ENCODE measurements at regions not wholly inside any gene's neighbourhood (a gene's known extent, or its start where the extent isn't known, plus 50 kb on each side); places are given as distances from the start of the nearest gene placed in this dataset.
A peak's percentile ranks its signal among the peaks of the same experiment; 100 is the strongest.

DNA sequence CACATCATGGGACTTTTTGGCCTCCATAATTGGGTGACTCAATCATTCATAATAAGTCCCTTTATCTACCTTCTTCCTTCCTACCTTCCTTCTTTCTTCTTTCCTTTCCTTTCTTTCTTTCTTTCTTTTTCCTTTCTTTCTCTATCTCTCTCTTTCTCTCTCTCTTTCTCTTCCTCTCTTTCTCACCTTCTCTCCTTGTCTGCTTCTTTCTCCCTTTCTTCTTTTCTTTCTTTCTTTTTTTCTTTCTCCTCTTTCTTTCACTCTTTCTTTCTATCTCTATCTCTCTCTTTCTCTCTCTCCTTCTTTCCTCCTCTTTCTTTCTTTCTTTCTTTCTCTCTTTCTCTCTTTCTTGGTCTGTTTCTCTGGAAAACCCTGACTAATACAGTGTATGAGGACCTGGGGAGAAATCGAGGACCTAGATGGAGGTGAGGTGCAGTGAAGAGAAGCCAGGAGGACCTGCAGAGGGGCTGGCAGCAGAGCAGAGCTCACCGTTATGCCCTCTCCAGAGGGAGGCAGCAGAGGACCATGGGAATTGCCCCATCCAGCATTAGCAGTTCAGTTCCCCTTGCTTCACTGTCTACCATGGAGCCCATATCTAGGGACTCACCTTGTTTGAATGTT lies 52.7 kb upstream of the BTRC start:
- TF ChIP-seq POLR2A (IDR thresholded peaks at IDR 0.05; ENCODE audit: low read depth, low read length) (no peak), POLR2AphosphoS5 (IDR thresholded peaks at IDR 0.05; ENCODE audit: insufficient read depth, low read depth, low read length) (no peak), EZH2 (IDR thresholded peaks at IDR 0.05; ENCODE audit: borderline replicate concordance, low read depth, low read length, severe bottlenecking) (no peak), MYC (IDR thresholded peaks at IDR 0.05; ENCODE audit: low read depth, low read length) (no peak), GATA2 (IDR thresholded peaks at IDR 0.05; ENCODE audit: insufficient read depth, insufficient read length, low read depth, low read length) (no peak)
- TF ChIP-seq, protein P1, sequence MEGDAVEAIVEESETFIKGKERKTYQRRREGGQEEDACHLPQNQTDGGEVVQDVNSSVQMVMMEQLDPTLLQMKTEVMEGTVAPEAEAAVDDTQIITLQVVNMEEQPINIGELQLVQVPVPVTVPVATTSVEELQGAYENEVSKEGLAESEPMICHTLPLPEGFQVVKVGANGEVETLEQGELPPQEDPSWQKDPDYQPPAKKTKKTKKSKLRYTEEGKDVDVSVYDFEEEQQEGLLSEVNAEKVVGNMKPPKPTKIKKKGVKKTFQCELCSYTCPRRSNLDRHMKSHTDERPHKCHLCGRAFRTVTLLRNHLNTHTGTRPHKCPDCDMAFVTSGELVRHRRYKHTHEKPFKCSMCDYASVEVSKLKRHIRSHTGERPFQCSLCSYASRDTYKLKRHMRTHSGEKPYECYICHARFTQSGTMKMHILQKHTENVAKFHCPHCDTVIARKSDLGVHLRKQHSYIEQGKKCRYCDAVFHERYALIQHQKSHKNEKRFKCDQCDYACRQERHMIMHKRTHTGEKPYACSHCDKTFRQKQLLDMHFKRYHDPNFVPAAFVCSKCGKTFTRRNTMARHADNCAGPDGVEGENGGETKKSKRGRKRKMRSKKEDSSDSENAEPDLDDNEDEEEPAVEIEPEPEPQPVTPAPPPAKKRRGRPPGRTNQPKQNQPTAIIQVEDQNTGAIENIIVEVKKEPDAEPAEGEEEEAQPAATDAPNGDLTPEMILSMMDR (IDR thresholded peaks at IDR 0.05; ENCODE audit: extremely low read depth in 1 of 2, insufficient read depth in 1 of 2, low read depth in 1 of 2, low read length in 2 of 2): peak; percentile 25 to 64

Data from endothelial cell of umbilical vein (primary cell).